ENCODE measurements at regions not wholly inside any gene's neighbourhood (a gene's known extent, or its start where the extent isn't known, plus 50 kb on each side); places are given as distances from the start of the nearest gene placed in this dataset.

DNA sequence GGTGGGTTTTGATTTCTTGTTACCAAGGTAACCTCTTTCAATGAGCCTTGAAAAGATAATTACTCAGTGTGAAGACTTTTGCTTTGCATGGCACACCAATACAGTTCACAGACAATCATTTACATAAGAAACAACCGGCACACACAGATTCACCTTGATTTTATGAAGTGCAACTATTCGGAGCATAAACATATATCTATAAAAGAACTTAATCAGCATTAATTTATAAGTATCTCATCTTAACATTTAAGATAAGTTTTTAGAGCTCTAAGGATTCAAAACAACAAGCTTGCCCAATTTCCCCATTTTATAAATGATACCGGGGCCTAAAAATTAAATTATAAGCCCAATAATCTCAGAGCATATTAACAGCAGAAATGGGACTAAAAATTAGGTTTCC, 85.9 kb upstream of the PCSK2 start:
- no peak for DNase-seq

DNA sequence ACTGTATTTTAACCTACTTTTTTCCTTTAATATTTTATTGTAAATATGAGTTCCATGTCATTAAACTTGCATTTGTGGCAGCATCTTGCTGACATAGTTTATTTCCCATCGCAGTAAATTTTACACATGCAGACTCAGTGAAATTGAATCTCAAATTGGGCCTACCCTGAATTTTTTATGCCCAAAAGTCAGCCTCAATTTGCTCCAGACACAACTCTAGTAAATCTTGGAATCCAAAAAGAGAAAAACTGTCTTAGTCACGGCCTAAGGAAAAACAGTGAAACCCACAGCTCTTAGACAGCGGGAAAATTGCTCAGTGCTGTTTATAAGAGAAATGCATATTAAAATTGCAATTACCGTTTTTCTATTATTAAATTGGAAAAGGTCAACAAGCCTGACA, 85.3 kb upstream of the PCSK2 start:
- no peak for DNase-seq

DNA sequence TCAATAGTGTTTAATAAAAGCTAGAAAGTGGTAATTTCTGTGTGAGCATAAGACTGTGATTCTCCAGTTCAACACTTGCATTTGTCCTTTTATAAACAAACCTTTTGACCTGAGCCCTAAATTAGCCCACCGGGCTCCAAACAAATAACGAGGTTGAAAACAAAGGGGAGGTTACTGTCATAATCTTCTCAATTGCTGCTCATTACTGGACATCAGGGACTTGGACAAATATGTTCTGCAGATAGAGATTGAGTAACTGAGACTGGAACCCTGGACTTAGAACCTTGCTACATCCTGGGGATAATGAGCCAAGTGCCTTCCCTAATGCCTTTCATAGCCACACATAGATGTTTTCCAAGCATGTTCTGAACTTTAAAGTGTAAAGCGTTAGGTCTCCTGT, 84.2 kb upstream of the PCSK2 start:
- no peak for DNase-seq

DNA sequence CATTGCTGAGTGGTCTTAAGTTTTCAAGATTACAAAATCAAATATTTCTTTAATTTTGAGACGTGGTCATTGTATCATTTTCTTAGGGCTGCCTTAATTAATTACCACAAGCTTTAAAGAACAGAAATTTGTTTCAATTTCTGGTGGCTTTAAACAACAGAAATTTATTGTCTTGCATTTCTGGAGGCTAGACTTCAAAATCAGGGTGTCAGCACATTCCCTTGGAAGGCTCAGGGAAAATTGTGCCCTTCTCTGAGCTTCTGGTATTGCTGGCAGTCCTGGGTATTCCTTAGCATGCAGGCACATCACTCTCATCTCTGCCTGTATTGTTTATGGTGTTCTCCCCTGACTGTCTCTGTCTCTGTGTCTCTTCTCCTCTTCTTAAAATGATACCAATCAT, 76.0 kb upstream of the PCSK2 start:
- no peak for DNase-seq

DNA sequence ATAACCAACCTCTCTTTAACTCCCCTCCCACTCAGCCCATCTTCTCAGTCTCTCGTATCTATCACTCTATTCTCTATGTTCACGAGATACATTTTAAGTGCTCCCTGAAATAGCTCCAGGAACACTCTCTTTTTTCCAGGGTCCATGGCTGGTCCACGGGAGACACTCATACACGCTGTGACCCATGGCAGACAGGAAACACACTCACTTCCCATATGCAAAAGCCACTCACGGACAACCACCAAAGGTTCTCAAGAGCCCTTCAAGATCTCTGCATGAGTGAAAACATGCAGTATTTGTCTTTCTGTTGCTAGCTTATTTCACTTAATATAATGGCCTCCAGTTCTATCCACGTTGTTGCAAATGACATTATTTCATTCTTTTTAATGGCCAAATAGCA, 71.4 kb upstream of the PCSK2 start:
- no peak for DNase-seq

DNA sequence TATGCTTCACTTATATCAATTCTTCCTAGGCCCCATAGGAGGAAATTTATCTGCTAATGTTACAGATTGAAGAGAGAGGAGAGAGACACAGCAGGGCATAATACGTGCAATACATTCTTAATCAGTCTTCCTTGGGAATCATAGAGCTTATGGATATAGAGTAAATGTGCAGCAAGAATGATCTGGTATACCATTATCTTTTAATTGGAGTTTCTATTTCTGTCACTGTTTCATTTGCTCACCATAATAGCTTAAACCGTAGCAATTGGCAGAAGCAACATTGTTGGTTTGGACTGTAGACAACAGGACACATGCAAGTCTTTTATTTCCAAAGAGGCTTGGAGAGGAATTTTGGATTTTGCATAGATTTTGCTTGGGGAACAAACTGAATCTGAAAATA, 68.1 kb upstream of the PCSK2 start:
- DNase-seq, result no peak

DNA sequence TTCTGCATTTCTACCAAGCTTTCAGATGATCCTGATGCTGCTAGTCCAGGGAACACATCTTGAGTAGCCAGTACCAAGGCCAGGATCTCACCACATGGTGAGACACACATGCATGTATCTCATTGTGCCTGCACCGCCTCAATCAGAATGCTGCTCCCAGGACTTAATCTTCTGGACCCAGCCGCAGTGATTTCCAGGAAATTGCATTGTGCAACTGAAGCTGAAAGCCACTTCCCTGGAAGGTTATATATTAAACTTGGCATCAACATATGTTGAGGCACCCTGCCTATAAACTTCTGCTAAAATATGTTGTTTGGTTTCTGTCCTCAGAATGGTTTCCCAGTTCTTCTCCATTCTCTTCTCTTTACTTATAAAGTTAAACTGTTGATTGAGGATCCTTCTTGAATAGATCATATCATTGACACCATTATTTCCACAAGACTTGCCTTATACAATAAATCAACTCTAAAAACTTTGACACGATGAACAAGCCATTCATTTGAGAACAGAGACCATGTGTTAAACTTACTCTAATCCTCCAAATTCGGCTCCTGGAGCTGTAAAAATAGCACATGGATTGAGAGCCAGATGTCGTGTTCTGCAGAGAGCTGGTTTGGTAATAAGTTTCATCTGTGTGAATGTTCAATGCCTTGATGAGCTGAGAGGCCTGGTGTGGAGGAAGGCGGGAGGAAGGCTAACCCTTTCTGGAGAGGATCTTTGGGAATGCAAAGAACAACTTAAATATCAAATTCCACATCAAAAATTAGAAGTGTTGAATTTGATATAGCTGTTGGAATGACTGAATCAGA, 65.0 kb upstream of the PCSK2 start:
- no peak for DNase-seq

DNA sequence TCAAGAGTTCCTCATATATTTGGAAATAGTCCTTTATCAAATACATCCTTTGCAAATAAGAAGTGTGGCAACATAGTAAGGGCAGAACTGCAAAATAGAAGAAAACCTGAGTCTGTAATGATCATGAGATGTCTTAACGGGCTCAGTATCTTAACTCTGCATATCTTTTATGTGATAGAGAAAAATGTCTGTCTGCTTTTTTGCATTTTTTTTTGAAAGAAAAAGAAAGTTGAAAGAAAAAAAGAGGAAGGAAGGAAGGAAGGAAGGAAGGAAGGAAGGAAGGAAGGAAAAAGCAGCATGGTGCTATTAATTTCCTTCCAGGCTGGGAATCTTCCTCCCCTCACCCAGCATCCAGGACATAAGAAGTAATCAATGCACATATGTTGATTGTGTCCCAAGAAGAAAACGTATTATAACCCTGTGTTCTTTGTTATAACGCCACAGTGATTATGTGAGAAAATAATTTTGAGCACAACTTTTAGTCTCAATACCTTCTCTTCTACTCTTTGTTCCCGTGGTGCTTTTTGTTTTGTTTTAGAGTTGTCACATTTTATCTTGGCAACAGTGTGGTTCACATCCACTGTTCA, 58.7 kb upstream of the PCSK2 start:
- no peak for DNase-seq

DNA sequence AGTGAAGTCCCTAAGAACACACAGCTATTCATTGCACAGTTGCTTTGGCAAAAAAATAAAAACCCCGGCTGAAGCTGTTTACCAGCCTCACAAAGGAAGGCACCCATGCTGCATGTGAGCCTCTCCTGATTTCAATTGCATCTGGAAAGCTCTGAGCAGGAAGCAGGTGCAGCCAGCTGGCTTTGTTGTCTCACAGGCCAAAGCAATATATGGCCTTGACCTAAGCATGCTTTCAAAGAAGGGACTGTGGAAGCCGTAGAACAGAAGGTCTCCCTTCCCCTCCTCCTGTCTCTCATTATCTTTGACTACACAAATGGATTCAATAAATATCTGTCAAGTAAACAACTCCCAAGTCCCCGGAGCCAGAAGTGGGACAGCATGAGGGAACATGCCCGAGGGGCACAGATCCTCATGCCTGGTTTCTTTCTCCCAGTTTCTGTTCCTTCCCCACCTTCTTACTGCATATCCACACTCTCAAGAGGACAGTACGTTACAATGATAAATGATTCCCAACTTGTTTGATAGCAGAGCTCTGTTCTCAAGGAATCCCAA, 57.2 kb upstream of the PCSK2 start:
- DNase-seq, result no peak

DNA sequence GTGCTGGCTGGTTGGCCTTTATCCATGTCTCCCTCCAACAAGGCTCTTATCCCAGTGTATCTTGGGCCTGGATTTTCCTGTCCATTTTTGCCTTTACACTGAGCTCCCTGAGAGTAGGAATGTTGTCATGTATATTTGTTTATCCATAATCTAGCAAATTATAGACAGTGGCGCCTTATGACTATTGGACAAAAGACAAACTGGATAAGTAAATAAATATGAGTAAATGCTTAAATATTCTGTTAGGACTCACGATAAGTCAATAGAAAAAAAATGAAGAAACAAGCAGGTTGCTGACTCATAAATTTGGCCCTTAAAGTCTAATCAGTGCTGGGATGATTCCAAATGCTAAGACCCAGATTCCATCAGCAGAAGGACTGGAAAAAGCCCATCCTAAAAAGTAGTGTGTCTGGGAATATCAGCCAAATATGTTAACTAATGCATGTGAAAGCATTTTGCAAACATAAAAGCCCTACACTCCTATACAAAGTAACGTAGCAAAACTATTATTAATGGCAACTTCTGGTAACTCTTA, 55.0 kb upstream of the PCSK2 start:
- no peak for DNase-seq

DNA sequence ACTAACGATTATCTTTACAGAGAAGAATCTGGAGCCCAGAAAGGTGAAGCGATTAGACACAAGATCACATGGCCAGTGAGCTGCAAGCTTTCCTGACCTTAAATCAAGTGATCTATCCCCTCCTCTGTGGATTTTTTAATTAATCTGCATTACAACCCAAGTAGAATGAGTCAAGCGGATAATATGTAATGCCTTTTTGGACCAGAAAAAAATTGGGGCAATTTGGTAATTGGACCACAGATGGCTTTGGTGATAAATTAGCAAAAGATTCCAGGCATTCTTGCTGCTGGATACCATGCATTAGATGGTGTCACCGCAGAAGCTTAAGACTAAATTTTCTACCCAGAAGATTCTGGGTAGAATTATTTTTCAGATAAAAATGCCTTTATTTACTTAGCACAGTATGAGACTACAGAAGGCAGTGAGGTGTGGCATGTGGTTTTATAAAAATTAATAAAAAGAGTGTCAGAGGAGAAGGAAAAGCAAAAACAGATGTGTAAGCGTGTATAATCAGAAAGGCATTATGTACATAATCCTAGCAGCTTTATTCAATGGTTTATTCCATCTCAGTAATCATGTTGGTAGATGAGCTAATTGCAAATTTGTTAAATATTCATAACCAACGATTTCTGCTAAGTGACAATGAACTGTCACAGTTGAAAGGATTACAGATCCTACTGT, 53.9 kb upstream of the PCSK2 start:
- no peak for DNase-seq
